ENCODE measurements at regions not wholly inside any gene's neighbourhood (a gene's known extent, or its start where the extent isn't known, plus 50 kb on each side); places are given as distances from the start of the nearest gene placed in this dataset.

GRCh38 chr17:54324813-54325212 lies 502.1 kb downstream of the KIF2B start:
- dilution Hi-C loops (cut with MboI; ENCODE audit: extremely low pct_ligation_motif_present, low sequenced_read_pairs): no loop called here
- DNase-seq (ENCODE audit: low read depth, low spot score): no peak
- Histone ChIP-seq H3K9ac (ENCODE audit: control insufficient read depth, extremely low read depth, insufficient read depth, low read length) (no peak overlapping the region), H4K20me1 (ENCODE audit: control insufficient read depth, extremely low read depth, insufficient read depth, low read length) (no peaks in the 10 kb centered on the region), H3K9me3 (ENCODE audit: control insufficient read depth, low read depth, low read length) (no peaks in the 10 kb centered on the region), H3K4me1 (ENCODE audit: control insufficient read depth, extremely low read depth, insufficient read depth, low read length) (no peaks in the 10 kb centered on the region), H3K4me3 (ENCODE audit: control insufficient read depth in 2 of 3, extremely low read depth in 1 of 3, insufficient read depth in 2 of 3, low read depth in 1 of 3, low read length in 3 of 3) (no peak overlapping the region), H3K27ac (ENCODE audit: control insufficient read depth, insufficient read depth, low read length) (no peak overlapping the region), H3K79me2 (ENCODE audit: control insufficient read depth, insufficient read depth, low read length) (no peaks in the 10 kb centered on the region), H3K9me1 (ENCODE audit: control insufficient read depth, extremely low read depth, insufficient read depth, low read length) (no peaks in the 10 kb centered on the region), H3K27me3 (ENCODE audit: control insufficient read depth, extremely low read depth, insufficient read depth, low read length) (no peaks in the 10 kb centered on the region), H3K36me3 (ENCODE audit: control insufficient read depth in 2 of 2, extremely low read depth in 1 of 2, insufficient read depth in 2 of 2, low read length in 2 of 2) (no peaks in the 10 kb centered on the region), H3K4me2 (ENCODE audit: control insufficient read depth, extremely low read depth, insufficient read depth, low read depth, low read length) (no peak overlapping the region), H2AFZ (ENCODE audit: control insufficient read depth, low read length) (no peak overlapping the region)
- no peak for TF ChIP-seq CTCF (optimal IDR thresholded peaks at IDR 0.05 in 1 of 3, IDR thresholded peaks at IDR 0.05 in 1 of 3, conservative IDR thresholded peaks at IDR 0.05 in 1 of 3; ENCODE audit: extremely low read depth in 1 of 3, insufficient read depth in 2 of 3, low read length in 3 of 3)
- no peak for TF ChIP-seq EZH2 (IDR thresholded peaks at IDR 0.05; ENCODE audit: low read length)
- FAIRE-seq: no peak

GRCh38 chr17:54339731-54340130 lies 517.0 kb downstream of the KIF2B start:
- FAIRE-seq (no peak), DNase-seq (ENCODE audit: low read depth, low spot score) (no peak)
- H4K20me1 ChIP-seq (ENCODE audit: control insufficient read depth, extremely low read depth, insufficient read depth, low read length): no peaks in the 10 kb centered on the region
- no peaks in the 10 kb centered on the region for H3K9me3 ChIP-seq (ENCODE audit: control insufficient read depth, low read depth, low read length)
- dilution Hi-C loops (cut with MboI; ENCODE audit: extremely low pct_ligation_motif_present, low sequenced_read_pairs): no loop called here
- no peak for TF ChIP-seq CTCF (optimal IDR thresholded peaks at IDR 0.05 in 1 of 3, IDR thresholded peaks at IDR 0.05 in 1 of 3, conservative IDR thresholded peaks at IDR 0.05 in 1 of 3; ENCODE audit: extremely low read depth in 1 of 3, insufficient read depth in 2 of 3, low read length in 3 of 3)
- no peak for TF ChIP-seq EZH2 (IDR thresholded peaks at IDR 0.05; ENCODE audit: low read length)
- H3K36me3 ChIP-seq (ENCODE audit: control insufficient read depth in 2 of 2, extremely low read depth in 1 of 2, insufficient read depth in 2 of 2, low read length in 2 of 2): no peaks in the 10 kb centered on the region
- no peak overlapping the region for H2AFZ ChIP-seq (ENCODE audit: control insufficient read depth, low read length)
- H3K9me1 ChIP-seq (ENCODE audit: control insufficient read depth, extremely low read depth, insufficient read depth, low read length): no peaks in the 10 kb centered on the region
- H3K27ac ChIP-seq (ENCODE audit: control insufficient read depth, insufficient read depth, low read length): no peak overlapping the region
- H3K27me3 ChIP-seq (ENCODE audit: control insufficient read depth, extremely low read depth, insufficient read depth, low read length): no peaks in the 10 kb centered on the region
- H3K79me2 ChIP-seq (ENCODE audit: control insufficient read depth, insufficient read depth, low read length): no peaks in the 10 kb centered on the region
- H3K4me1 ChIP-seq (ENCODE audit: control insufficient read depth, extremely low read depth, insufficient read depth, low read length): no peaks in the 10 kb centered on the region
- H3K4me3 ChIP-seq (ENCODE audit: control insufficient read depth in 2 of 3, extremely low read depth in 1 of 3, insufficient read depth in 2 of 3, low read depth in 1 of 3, low read length in 3 of 3): no peak overlapping the region
- H3K9ac ChIP-seq (ENCODE audit: control insufficient read depth, extremely low read depth, insufficient read depth, low read length): no peak overlapping the region
- no peak overlapping the region for H3K4me2 ChIP-seq (ENCODE audit: control insufficient read depth, extremely low read depth, insufficient read depth, low read depth, low read length)
